ENCODE measurements at regions not wholly inside any gene's neighbourhood (a gene's known extent, or its start where the extent isn't known, plus 50 kb on each side); places are given as distances from the start of the nearest gene placed in this dataset.

DNA sequence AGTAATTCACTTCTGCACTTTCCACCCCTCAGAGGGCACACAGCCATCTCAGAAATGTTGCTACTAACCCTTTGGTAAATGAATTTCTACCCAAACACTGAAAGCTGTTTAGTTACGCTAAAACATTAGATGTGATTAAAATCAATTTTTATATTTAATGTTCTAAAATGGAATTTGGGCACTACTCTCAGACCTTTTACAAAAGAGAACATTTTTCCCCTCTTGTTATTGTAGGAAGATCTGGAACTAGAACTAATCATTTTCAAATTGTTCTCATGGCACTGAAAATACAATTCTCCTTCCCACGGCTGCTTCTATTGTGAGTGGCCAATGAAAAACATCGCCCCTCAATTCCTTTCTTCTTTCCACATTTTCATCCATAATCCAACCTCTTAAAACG lies 627.4 kb downstream of the CDH26 start:
- ChIA-PET CTCF (no interaction called here), POLR2A (ENCODE audit: unreplicated experiment) (no interaction called here)
- Histone ChIP-seq H2AFZ (replicated peaks; ENCODE audit: low read length, poor library complexity) (no peak overlapping the region), H3K9me1 (ENCODE audit: insufficient read depth, low read length) (no peaks in the 10 kb centered on the region), H3K27me3 (ENCODE audit: control insufficient read depth, insufficient read depth, low read length) (no peaks in the 10 kb centered on the region), H2BK120ac (ENCODE audit: low read depth, low read length) (no peak overlapping the region), H3K4me1 (ENCODE audit: control insufficient read depth, insufficient read depth, low read length) (no peaks in the 10 kb centered on the region), H3K14ac (replicated peaks; ENCODE audit: low read depth, low read length) (no peak overlapping the region), H2BK5ac (ENCODE audit: low read depth, low read length, poor library complexity, severe bottlenecking) (no peak overlapping the region), H3K23ac (ENCODE audit: low read depth, low read length) (no peak overlapping the region), H3K4me3 (ENCODE audit: insufficient read depth, low read depth, low read length) (no peak overlapping the region), H3K18ac (ENCODE audit: low read depth, low read length) (no peak overlapping the region), H3K79me1 (ENCODE audit: low read depth in 1 of 2, low read length in 2 of 2) (no peaks in the 10 kb centered on the region), H2BK20ac (ENCODE audit: low read depth, low read length) (no peak overlapping the region), H2BK15ac (ENCODE audit: low read depth, low read length) (no peak overlapping the region), H4K91ac (ENCODE audit: insufficient read depth, low read depth, low read length) (no peak overlapping the region), H4K8ac (ENCODE audit: low read depth in 2 of 2, low read length in 2 of 2) (no peak overlapping the region), H4K20me1 (ENCODE audit: insufficient read depth, low read length) (no peaks in the 10 kb centered on the region), H3K56ac (ENCODE audit: extremely low read depth, insufficient read depth, low read length) (no peak overlapping the region), H2AK9ac (replicated peaks; ENCODE audit: low read depth, low read length, poor library complexity) (no peak overlapping the region), H4K5ac (ENCODE audit: low read depth, low read length) (no peak overlapping the region), H3K4ac (ENCODE audit: low read depth, low read length) (no peak overlapping the region), H3K9me3 (ENCODE audit: control insufficient read depth, insufficient read depth, low read length) (peaks cover 9% of the 10 kb centered on the region; the same call in 1 of the 2 replicates), H3K4me2 (ENCODE audit: low read depth, low read length) (no peak overlapping the region), H2AK5ac (ENCODE audit: low read depth, low read length) (no peak overlapping the region), H3K9ac (ENCODE audit: low read depth, low read length) (no peak overlapping the region), H3K36me3 (ENCODE audit: control insufficient read depth, insufficient read depth, low read length) (no peaks in the 10 kb centered on the region), H3K27ac (ENCODE audit: insufficient read depth, low read length) (no peak overlapping the region)
- in situ Hi-C loops (cut with MboI; ENCODE audit: low sequenced_read_pairs) (no loop called here), intact Hi-C loops (cut with micrococcal nuclease) (no loop called here), dilution Hi-C loops (cut with HindIII; ENCODE audit: low sequenced_read_pairs, unreplicated experiment) (no loop called here)
- no TSS peak for BruUV-seq (replicated peaks)
- TF ChIP-seq, protein P1, sequence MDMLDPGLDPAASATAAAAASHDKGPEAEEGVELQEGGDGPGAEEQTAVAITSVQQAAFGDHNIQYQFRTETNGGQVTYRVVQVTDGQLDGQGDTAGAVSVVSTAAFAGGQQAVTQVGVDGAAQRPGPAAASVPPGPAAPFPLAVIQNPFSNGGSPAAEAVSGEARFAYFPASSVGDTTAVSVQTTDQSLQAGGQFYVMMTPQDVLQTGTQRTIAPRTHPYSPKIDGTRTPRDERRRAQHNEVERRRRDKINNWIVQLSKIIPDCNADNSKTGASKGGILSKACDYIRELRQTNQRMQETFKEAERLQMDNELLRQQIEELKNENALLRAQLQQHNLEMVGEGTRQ (IDR thresholded peaks at IDR 0.05; ENCODE audit: low read depth, low read length) = no peak
- no peak for TF ChIP-seq MAZ (IDR thresholded peaks at IDR 0.05; ENCODE audit: borderline replicate concordance, low read depth, low read length)
- ATAC-seq (ENCODE audit: low read depth) = no peak
- WGBS, 2 experiments (ENCODE audit: extremely low coverage in 2 of 2, insufficient read length in 1 of 2) = no CpG with 5 or more reads among the region's 4 CpGs
- no peak for DNase-seq
